Gastrocnemius medialis (tissue), 4 donors: ENCODE measurements at regions not wholly inside any gene's neighbourhood (a gene's known extent, or its start where the extent isn't known, plus 50 kb on each side); places are given as distances from the start of the nearest gene placed in this dataset.

Experiments
- ATAC-seq, 2 donors: fragments of 150-250 bp; one replicate each; pipeline ENCODE4 v1.9.1; 2016
- DNase-seq, 2 donors: peaks; one replicate each; pipeline ENCODE4 v3.0.0-alpha.2; 2019
- H3K27ac ChIP-seq, 4 donors: fragments of 200-600 bp; sonication (generic); 1 replicate in 1 of 4; 2 replicates in 3 of 4; pipeline ENCODE4 v1.5.1; 2016 to 2018; ENCODE audit warnings: mild to moderate bottlenecking in 2 of 4, moderate library complexity in 1 of 4
- H3K27me3 ChIP-seq, 3 donors: fragments of 200-600 bp; sonication (generic) in 2 of 3; 1 replicate in 1 of 3; 2 replicates in 2 of 3; pipeline versions ENCODE4 v1.5.1 to v1.6.0; 2016 to 2019; ENCODE audit warnings: mild to moderate bottlenecking in 1 of 3, moderate library complexity in 1 of 3
- H3K36me3 ChIP-seq, 2 donors: fragments of 200-600 bp; sonication (generic) in 1 of 2; one replicate each; pipeline ENCODE4 v1.5.1; 2017 to 2018
- H3K4me1 ChIP-seq, 2 donors: fragments of 200-600 bp; sonication (generic) in 1 of 2; one replicate each; pipeline ENCODE4 v1.5.1; 2016 to 2017; ENCODE audit warnings: mild to moderate bottlenecking in 2 of 2
- H3K4me3 ChIP-seq, 4 donors: fragments of 200-600 bp; sonication (generic) in 3 of 4; 1 replicate in 1 of 4; 2 replicates in 3 of 4; pipeline ENCODE4 v1.5.1; 2016 to 2019; ENCODE audit warnings: mild to moderate bottlenecking in 2 of 4
- H3K9me3 ChIP-seq, 3 donors: fragments of 200-600 bp; sonication (generic) in 2 of 3; 1 replicate in 1 of 3; 2 replicates in 2 of 3; pipeline ENCODE4 v1.5.1; 2016 to 2019
- POLR2A ChIP-seq, 2 donors: fragments of 450-650 bp; IDR thresholded peaks; one replicate each; pipeline ENCODE4 v1.6.1; 2017; ENCODE audit warnings: antibody characterized with exemption in 2 of 2, mild to moderate bottlenecking in 2 of 2, moderate library complexity in 2 of 2
- in situ Hi-C, 4 donors: fragments of 200-750 bp; cut with MboI; loops; one replicate each; pipeline versions ENCODE4 v1.15.0 to v1.8.0; 2017; ENCODE audit warnings: low sequenced_read_pairs in 4 of 4
- intact Hi-C: fragments of 100-400 bp; cut with DNase I; formaldehyde crosslinking; loops from one replicate; pipeline ENCODE4 v1.15.1; 2023; ENCODE audit warnings: low total_unique reads
- TF ChIP-seq, protein P1 (sequence below), 5 experiments: fragments of 450-650 bp in 3 of 5; fragments of 200-600 bp in 2 of 5; sonication (generic) in 2 of 5; IDR thresholded peaks in 4 of 5; conservative IDR thresholded peaks in 1 of 5; 1 replicate in 4 of 5; 2 replicates in 1 of 5; pipeline ENCODE4 v1.5.1; 2016 to 2019; ENCODE audit warnings: antibody characterized with exemption in 5 of 5, mild to moderate bottlenecking in 3 of 5, moderate library complexity in 3 of 5

DNA sequence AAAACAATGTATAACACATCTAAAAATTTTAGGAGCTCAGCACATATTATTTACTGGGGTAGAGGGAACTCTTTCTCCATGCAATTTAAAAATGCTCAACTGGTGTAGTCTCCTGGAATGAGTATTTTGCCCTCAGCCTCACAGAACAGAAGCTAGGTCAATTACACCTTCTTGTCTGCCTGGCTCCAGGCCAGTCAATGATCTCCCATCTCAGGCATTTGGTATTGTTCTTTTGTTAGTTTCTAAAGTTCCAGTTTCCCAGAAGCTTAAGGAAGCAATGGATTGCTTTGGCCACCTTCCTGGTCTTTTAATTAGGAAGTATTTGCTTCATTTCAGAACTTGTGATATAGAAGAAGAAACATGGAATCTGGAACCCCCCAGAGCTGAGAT is 360.3 kb upstream of the ASIC2 start:
- no peaks in the 10 kb centered on the region for H3K9me3 ChIP-seq
- H3K4me1 ChIP-seq, result no peaks in the 10 kb centered on the region
- no peak overlapping the region for H3K4me3 ChIP-seq
- H3K36me3 ChIP-seq, result no peaks in the 10 kb centered on the region
- in situ Hi-C loops (loop anchor here in 1 of 4 donors (25.0 kb wide), 1 partner anchor 141 kb away; no protein-coding TSS in a partner anchor), intact Hi-C loops (no loop called here)
- ATAC-seq (no peak), DNase-seq (no peak)
- H3K27me3 ChIP-seq, result peaks cover 0 to 1% (median 0%) of the 10 kb centered on the region in 3 donors
- no peak overlapping the region for H3K27ac ChIP-seq
- no peak for TF ChIP-seq POLR2A (IDR thresholded peaks at IDR 0.05)
- TF ChIP-seq, protein P1, sequence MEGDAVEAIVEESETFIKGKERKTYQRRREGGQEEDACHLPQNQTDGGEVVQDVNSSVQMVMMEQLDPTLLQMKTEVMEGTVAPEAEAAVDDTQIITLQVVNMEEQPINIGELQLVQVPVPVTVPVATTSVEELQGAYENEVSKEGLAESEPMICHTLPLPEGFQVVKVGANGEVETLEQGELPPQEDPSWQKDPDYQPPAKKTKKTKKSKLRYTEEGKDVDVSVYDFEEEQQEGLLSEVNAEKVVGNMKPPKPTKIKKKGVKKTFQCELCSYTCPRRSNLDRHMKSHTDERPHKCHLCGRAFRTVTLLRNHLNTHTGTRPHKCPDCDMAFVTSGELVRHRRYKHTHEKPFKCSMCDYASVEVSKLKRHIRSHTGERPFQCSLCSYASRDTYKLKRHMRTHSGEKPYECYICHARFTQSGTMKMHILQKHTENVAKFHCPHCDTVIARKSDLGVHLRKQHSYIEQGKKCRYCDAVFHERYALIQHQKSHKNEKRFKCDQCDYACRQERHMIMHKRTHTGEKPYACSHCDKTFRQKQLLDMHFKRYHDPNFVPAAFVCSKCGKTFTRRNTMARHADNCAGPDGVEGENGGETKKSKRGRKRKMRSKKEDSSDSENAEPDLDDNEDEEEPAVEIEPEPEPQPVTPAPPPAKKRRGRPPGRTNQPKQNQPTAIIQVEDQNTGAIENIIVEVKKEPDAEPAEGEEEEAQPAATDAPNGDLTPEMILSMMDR (IDR thresholded peaks at IDR 0.05 in 4 of 5, conservative IDR thresholded peaks at IDR 0.05 in 1 of 5), result no peak

DNA sequence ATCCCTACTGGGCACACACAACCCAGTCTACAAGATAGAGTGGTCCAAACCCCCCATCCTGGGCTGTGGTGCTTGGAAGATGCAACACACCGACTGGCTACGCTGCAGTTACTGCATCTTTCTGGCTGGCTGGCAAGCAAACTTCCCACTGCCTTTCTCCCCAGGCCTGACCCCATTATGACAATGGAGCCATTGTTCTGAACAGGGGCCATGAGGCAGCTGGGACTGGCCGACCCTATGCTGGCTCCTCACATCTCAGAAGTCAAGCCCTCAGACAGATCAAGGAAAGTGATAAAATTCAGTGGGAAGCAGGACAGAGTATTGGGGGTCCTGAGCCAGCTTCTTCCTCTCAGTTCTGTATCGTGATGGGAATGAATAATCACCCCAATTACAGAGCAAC is 364.1 kb upstream of the ASIC2 start:
- Histone ChIP-seq H3K36me3 (no peaks in the 10 kb centered on the region), H3K27ac (no peak overlapping the region), H3K27me3 (no peaks in the 10 kb centered on the region), H3K9me3 (no peaks in the 10 kb centered on the region), H3K4me1 (no peaks in the 10 kb centered on the region), H3K4me3 (no peak overlapping the region)
- no peak for TF ChIP-seq POLR2A (IDR thresholded peaks at IDR 0.05)
- TF ChIP-seq, protein P1 (IDR thresholded peaks at IDR 0.05 in 4 of 5, conservative IDR thresholded peaks at IDR 0.05 in 1 of 5), result no peak
- no peak for DNase-seq
- no peak for ATAC-seq
- intact Hi-C loops (no loop called here), in situ Hi-C loops (loop anchor here in 1 of 4 donors (25.0 kb wide), 1 partner anchor 145 kb away; no protein-coding TSS in a partner anchor)

GRCh38 chr17:33661975-33662374 is 368.9 kb upstream of the ASIC2 start:
- in situ Hi-C loops (loop anchor here in 1 of 4 donors (25.0 kb wide), 1 partner anchor 150 kb away; no protein-coding TSS in a partner anchor), intact Hi-C loops (no loop called here)
- no peak overlapping the region for H3K4me3 ChIP-seq
- H3K27ac ChIP-seq, result no peak overlapping the region
- no peak for ATAC-seq
- no peak for DNase-seq
- no peaks in the 10 kb centered on the region for H3K4me1 ChIP-seq
- H3K36me3 ChIP-seq, result no peaks in the 10 kb centered on the region
- TF ChIP-seq, protein P1 (IDR thresholded peaks at IDR 0.05 in 4 of 5, conservative IDR thresholded peaks at IDR 0.05 in 1 of 5), result no peak
- no peak for TF ChIP-seq POLR2A (IDR thresholded peaks at IDR 0.05)
- H3K27me3 ChIP-seq, result no peaks in the 10 kb centered on the region
- H3K9me3 ChIP-seq, result no peaks in the 10 kb centered on the region

- in situ Hi-C loops, result loop anchor here in 1 of 4 donors (25.0 kb wide), 1 partner anchor 152 kb away; no protein-coding TSS in a partner anchor
These were observed 371.2 kb upstream of the ASIC2 start for GRCh38 chr17:33664116-33664840.

More at GRCh38 chr17:33664116-33664840, 371.2 kb upstream of the ASIC2 start:
- Histone ChIP-seq H3K4me3 (no peak overlapping the region), H3K27ac (no peak overlapping the region), H3K27me3 (no peaks in the 10 kb centered on the region), H3K4me1 (no peaks in the 10 kb centered on the region), H3K36me3 (no peaks in the 10 kb centered on the region), H3K9me3 (no peaks in the 10 kb centered on the region)
- TF ChIP-seq, protein P1 (IDR thresholded peaks at IDR 0.05 in 4 of 5, conservative IDR thresholded peaks at IDR 0.05 in 1 of 5), result no peak
- TF ChIP-seq POLR2A (IDR thresholded peaks at IDR 0.05), result no peak
- ATAC-seq (no peak), DNase-seq (no peak)
- intact Hi-C loops, result no loop called here
